HCT116 (cell line): ENCODE measurements at regions not wholly inside any gene's neighbourhood (a gene's known extent, or its start where the extent isn't known, plus 50 kb on each side); places are given as distances from the start of the nearest gene placed in this dataset.

ENCODE experiments used
- CEBPB ChIP-seq: IDR thresholded peaks from 2 replicates; pipeline ENCODE4 v1.6.1; 2012; ENCODE audit warnings: low read depth
- ZNF274 ChIP-seq: fragments of 200-500 bp; sonication (Bioruptor generic); IDR thresholded peaks from 2 replicates; pipeline ENCODE4 v1.6.1; 2014; ENCODE audit warnings: mild to moderate bottlenecking, low read depth, low read length, inconsistent platforms
- TF ChIP-seq, protein P1 (sequence below), 3 experiments: fragments of 200-600 bp in 1 of 3; sonication (generic) in 1 of 3; IDR thresholded peaks in 2 of 3; conservative IDR thresholded peaks in 1 of 3; 2 replicates each; pipeline ENCODE4 v1.5.1; 2012 to 2017; ENCODE audit warnings: low read depth in 2 of 3, low read length in 2 of 3, antibody characterized with exemption in 1 of 3, borderline replicate concordance in 1 of 3, control low read depth in 1 of 3, mild to moderate bottlenecking in 1 of 3, mixed read lengths in 1 of 3, mixed run types in 1 of 3, moderate library complexity in 1 of 3; ENCODE audit not compliant: insufficient read depth in 1 of 3
- TF ChIP-seq, protein P2 (sequence below): IDR thresholded peaks from 2 replicates; pipeline ENCODE4 v1.6.1; 2012

DNA sequence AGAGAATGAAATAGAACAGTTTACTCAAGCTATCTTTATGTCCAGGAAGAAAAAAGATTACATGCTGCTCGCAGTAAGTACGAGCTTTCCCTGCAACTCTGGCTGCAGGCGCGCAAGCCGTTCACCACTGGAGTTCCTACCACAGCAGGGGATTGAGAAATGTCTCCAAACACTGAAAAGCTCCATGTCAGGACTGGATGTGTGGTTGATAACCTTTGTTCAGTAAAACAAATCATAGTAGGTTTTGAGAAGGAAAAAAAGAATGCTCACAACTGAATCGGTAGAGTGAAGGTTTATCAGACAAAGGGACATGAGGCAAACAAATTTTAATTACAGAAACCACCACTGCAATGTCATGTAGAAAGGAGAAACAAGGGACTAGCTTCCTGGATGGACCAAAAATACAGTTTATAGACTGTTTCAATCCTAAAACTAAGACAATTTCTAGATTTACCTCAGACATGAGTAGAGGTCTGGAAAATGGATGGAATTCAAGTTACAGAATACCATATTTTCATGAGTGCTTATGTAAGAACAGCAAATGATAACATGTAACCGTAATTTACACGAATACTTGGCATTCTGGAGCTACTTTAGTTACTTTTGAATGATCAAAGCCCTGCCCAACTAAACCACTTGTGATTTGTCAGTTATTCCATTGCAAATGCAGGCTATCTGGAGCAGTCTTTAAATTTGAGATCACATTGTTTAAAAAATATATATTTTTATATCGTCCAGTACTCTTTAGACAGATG, 471.1 kb downstream of the SHQ1 start:
- TF ChIP-seq, protein P1, sequence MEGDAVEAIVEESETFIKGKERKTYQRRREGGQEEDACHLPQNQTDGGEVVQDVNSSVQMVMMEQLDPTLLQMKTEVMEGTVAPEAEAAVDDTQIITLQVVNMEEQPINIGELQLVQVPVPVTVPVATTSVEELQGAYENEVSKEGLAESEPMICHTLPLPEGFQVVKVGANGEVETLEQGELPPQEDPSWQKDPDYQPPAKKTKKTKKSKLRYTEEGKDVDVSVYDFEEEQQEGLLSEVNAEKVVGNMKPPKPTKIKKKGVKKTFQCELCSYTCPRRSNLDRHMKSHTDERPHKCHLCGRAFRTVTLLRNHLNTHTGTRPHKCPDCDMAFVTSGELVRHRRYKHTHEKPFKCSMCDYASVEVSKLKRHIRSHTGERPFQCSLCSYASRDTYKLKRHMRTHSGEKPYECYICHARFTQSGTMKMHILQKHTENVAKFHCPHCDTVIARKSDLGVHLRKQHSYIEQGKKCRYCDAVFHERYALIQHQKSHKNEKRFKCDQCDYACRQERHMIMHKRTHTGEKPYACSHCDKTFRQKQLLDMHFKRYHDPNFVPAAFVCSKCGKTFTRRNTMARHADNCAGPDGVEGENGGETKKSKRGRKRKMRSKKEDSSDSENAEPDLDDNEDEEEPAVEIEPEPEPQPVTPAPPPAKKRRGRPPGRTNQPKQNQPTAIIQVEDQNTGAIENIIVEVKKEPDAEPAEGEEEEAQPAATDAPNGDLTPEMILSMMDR (IDR thresholded peaks at IDR 0.05 in 2 of 3, conservative IDR thresholded peaks at IDR 0.05 in 1 of 3; ENCODE audit: borderline replicate concordance in 1 of 3, insufficient read depth in 1 of 3, low read depth in 2 of 3, low read length in 2 of 3): no peak
- TF ChIP-seq ZNF274 (no peak), CEBPB (no peak)
- TF ChIP-seq, protein P2, sequence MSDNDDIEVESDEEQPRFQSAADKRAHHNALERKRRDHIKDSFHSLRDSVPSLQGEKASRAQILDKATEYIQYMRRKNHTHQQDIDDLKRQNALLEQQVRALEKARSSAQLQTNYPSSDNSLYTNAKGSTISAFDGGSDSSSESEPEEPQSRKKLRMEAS: no peak
